Testis (tissue), 2 donors: ENCODE measurements at regions not wholly inside any gene's neighbourhood (a gene's known extent, or its start where the extent isn't known, plus 50 kb on each side); places are given as distances from the start of the nearest gene placed in this dataset.

Experiments
- DNase-seq: peaks from one replicate; pipeline ENCODE4 v3.0.0-alpha.2; 2019
- H3K27ac ChIP-seq, 2 donors: fragments of 200-600 bp; sonication (generic); one replicate each; pipeline ENCODE4 v1.5.1; 2019
- H3K27me3 ChIP-seq: fragments of 200-600 bp; sonication (generic); one replicate; pipeline ENCODE4 v1.5.1; 2019
- H3K36me3 ChIP-seq: fragments of 200-600 bp; sonication (generic); one replicate; pipeline ENCODE4 v1.5.1; 2017; ENCODE audit warnings: low read depth; ENCODE audit errors: missing control alignments
- H3K4me1 ChIP-seq: fragments of 200-600 bp; sonication (generic); one replicate; pipeline ENCODE4 v1.5.1; 2019
- H3K4me3 ChIP-seq, 2 donors: fragments of 200-600 bp; sonication (generic); one replicate each; pipeline ENCODE4 v1.5.1; 2017 to 2019
- H3K9me3 ChIP-seq: fragments of 200-600 bp; sonication (generic); one replicate; pipeline ENCODE4 v1.5.1; 2017
- CTCF ChIP-seq, 3 experiments: fragments of 450-650 bp in 2 of 3; fragments of 200-600 bp in 1 of 3; sonication (generic) in 1 of 3; IDR thresholded peaks; one replicate each; pipeline ENCODE4 v1.5.1; 2016 to 2019; ENCODE audit warnings: antibody characterized with exemption in 3 of 3, mild to moderate bottlenecking in 2 of 3, moderate library complexity in 1 of 3
- POLR2A ChIP-seq: fragments of 450-650 bp; IDR thresholded peaks from one replicate; pipeline ENCODE4 v1.6.1; 2017; ENCODE audit warnings: antibody characterized with exemption, mild to moderate bottlenecking, moderate library complexity
- WGBS, 2 donors: methylation state at CpG; one replicate each; pipeline ENCODE4 v1.1.5; 2018; 5-methylcytosine and 5-hydroxymethylcytosine counted together
- intact Hi-C: fragments of 100-400 bp; cut with DNase I; formaldehyde crosslinking; loops from one replicate; pipeline ENCODE4 v1.15.1; 2023; ENCODE audit warnings: low total_unique reads

GRCh38 chr6:65908065-65908464 lies 201.0 kb upstream of the EYS start:
- Histone ChIP-seq H3K27ac (no peak overlapping the region), H3K4me1 (no peaks in the 10 kb centered on the region), H3K4me3 (no peak overlapping the region), H3K36me3 (no peaks in the 10 kb centered on the region), H3K9me3 (no peaks in the 10 kb centered on the region), H3K27me3 (no peaks in the 10 kb centered on the region)
- DNase-seq: no peak
- WGBS, 2 donors: 75% methylated on average over 1 of the region's 1 CpG; no CpG with 5 or more reads in 1 of the 2 donors
- TF ChIP-seq POLR2A (no peak), CTCF (IDR thresholded peaks at IDR 0.05) (no peak)
- intact Hi-C loops: no loop called here

DNA sequence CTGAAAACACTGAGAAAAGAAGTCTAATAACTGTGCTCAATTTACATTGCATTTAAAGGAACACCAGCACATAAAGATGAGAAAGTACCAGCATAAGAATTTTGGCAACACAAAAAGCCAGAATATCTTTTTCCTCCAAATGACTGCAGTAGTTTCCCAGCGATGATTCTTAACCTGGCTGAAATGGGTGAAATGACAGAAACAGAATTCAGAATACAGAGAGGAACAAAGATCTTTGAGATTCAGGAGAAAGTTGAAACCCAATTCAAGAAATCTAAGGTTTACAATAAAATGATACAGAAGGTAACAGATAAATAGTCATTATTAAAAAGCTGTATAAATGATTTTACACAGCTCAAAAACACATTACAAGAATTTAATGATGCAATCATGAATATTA lies 197.0 kb upstream of the EYS start:
- DNase-seq: no peak
- H3K27ac ChIP-seq: no peak overlapping the region
- H3K4me1 ChIP-seq: no peaks in the 10 kb centered on the region
- H3K27me3 ChIP-seq: no peaks in the 10 kb centered on the region
- H3K36me3 ChIP-seq: no peaks in the 10 kb centered on the region
- TF ChIP-seq POLR2A (no peak), CTCF (IDR thresholded peaks at IDR 0.05) (no peak)
- 87 to 95% methylated on average over 1 of the region's 1 CpG for WGBS, 2 donors
- no peaks in the 10 kb centered on the region for H3K9me3 ChIP-seq
- H3K4me3 ChIP-seq: no peak overlapping the region
- intact Hi-C loops: no loop called here

DNA sequence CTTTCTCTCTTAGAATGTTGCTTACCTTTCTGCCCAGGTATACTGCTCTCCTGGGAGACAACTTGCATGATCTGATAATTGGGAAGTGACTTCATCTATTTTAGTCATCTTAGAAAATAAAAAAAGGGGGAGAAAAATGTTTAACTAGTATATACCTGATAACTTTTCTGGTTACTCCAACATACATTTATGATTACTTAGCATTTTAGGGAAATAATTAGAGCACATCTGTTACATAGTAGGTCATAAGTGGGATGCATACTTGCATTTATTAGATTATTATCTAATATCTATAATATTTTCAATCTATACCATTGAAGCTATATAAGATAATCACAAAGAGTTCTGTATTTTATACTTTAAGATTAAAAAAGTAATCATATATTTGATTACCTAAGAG lies 193.9 kb upstream of the EYS start:
- H3K9me3 ChIP-seq: no peaks in the 10 kb centered on the region
- no peak for DNase-seq
- no peaks in the 10 kb centered on the region for H3K4me1 ChIP-seq
- no peaks in the 10 kb centered on the region for H3K27me3 ChIP-seq
- intact Hi-C loops: no loop called here
- no peak overlapping the region for H3K27ac ChIP-seq
- no peak overlapping the region for H3K4me3 ChIP-seq
- H3K36me3 ChIP-seq: no peaks in the 10 kb centered on the region
- no peak for TF ChIP-seq POLR2A
- TF ChIP-seq CTCF (IDR thresholded peaks at IDR 0.05): no peak

DNA sequence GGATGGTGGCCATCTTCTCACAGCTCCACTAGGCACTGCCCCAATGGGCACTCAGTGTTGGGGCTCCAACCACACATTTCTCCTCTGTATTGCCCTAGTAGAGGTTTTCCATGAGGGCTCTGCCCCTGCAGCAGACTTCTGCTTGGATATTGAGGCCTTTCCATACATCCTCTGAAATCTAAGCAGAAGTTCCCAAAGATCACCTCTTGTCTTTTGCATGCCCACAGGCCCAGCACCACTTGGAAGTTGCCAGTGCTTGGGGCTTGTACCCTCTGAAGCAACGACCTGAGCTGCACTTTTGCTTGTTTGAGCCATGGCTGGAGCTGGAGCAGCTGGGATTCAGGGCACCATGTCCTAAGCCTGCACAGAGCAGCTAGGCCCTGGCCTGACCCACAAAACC lies 189.1 kb upstream of the EYS start:
- no peak overlapping the region for H3K27ac ChIP-seq
- DNase-seq: no peak
- H3K4me3 ChIP-seq: no peak overlapping the region
- TF ChIP-seq CTCF (IDR thresholded peaks at IDR 0.05) (no peak), POLR2A (no peak)
- 0 to 14% methylated on average over 1 of the region's 1 CpG for WGBS, 2 donors
- intact Hi-C loops: no loop called here
- no peaks in the 10 kb centered on the region for H3K27me3 ChIP-seq
- H3K36me3 ChIP-seq: no peaks in the 10 kb centered on the region
- no peaks in the 10 kb centered on the region for H3K9me3 ChIP-seq
- no peaks in the 10 kb centered on the region for H3K4me1 ChIP-seq

DNA sequence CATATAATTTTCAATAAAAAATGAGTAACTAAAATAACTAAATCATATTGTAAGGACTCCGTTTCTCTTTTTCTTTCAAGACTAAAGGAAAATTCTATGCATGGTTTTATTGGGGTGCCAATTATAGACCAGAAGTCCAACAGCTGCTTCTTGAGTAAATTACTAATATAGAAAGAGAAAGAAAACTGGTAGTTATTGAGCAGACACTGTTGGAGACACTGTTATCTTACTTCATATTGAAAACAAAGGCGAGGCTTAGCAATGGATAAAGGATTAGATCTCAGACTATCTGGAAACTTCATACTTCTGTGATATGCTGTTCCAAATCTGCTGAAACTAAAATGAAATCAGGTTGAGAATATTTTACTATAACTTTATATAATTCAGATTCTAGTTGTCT lies 169.6 kb upstream of the EYS start:
- DNase-seq: no peak
- Histone ChIP-seq H3K27ac (no peak overlapping the region), H3K4me1 (no peaks in the 10 kb centered on the region), H3K9me3 (no peaks in the 10 kb centered on the region), H3K36me3 (no peaks in the 10 kb centered on the region), H3K27me3 (no peaks in the 10 kb centered on the region), H3K4me3 (no peak overlapping the region)
- WGBS, 2 donors: 84 to 90% methylated on average over 2 of the region's 2 CpGs
- TF ChIP-seq CTCF (IDR thresholded peaks at IDR 0.05) (no peak), POLR2A (no peak)
- intact Hi-C loops: no loop called here
